OCI-LY1 (cell line): ENCODE measurements at regions not wholly inside any gene's neighbourhood (a gene's known extent, or its start where the extent isn't known, plus 50 kb on each side); places are given as distances from the start of the nearest gene placed in this dataset.

Experiments
- H2AFZ ChIP-seq: fragments of 200-600 bp; sonication (generic), shearing (Covaris generic); 2 replicates; pipeline ENCODE4 v1.6.0; 2014; ENCODE audit warnings: antibody characterized with exemption, mild to moderate bottlenecking, low read length
- H3F3A ChIP-seq: fragments of 200-600 bp; sonication (generic), shearing (Covaris generic); 2 replicates; pipeline ENCODE4 v1.6.0; 2014; ENCODE audit warnings: mild to moderate bottlenecking, antibody characterized with exemption, low read length, moderate library complexity; ENCODE audit not compliant: insufficient read depth
- H3K27ac ChIP-seq: fragments of 200-600 bp; sonication (generic); 2 replicates; pipeline ENCODE4 v1.5.1; 2014; ENCODE audit warnings: low read length, mixed run types, mild to moderate bottlenecking, low read depth; ENCODE audit not compliant: poor library complexity, severe bottlenecking
- H3K27me3 ChIP-seq: fragments of 200-600 bp; sonication (generic); 2 replicates; pipeline ENCODE4 v1.6.0; 2014; ENCODE audit warnings: antibody characterized with exemption, mild to moderate bottlenecking, low read length, moderate library complexity; ENCODE audit not compliant: insufficient read depth
- H3K36me3 ChIP-seq: fragments of 200-600 bp; sonication (generic); 2 replicates; pipeline ENCODE4 v1.6.1; 2014; ENCODE audit warnings: mild to moderate bottlenecking, antibody characterized with exemption, low read length, moderate library complexity, mixed read lengths; ENCODE audit not compliant: insufficient read depth
- H3K4me1 ChIP-seq: fragments of 200-600 bp; sonication (generic); 2 replicates; pipeline ENCODE4 v1.5.1; 2014; ENCODE audit warnings: mild to moderate bottlenecking, low read length, moderate library complexity; ENCODE audit not compliant: insufficient read depth, severe bottlenecking
- H3K4me2 ChIP-seq: fragments of 200-600 bp; sonication (generic), shearing (Covaris generic); 2 replicates; pipeline ENCODE4 v1.6.1; 2014; ENCODE audit warnings: low read length
- H3K4me3 ChIP-seq: fragments of 200-600 bp; sonication (generic); 2 replicates; pipeline ENCODE4 v1.5.1; 2014; ENCODE audit warnings: low read length, low read depth, mild to moderate bottlenecking, mixed read lengths; ENCODE audit not compliant: poor library complexity, severe bottlenecking
- H3K79me2 ChIP-seq: fragments of 200-600 bp; shearing (Covaris generic); 2 replicates; pipeline ENCODE4 v1.6.1; 2016; ENCODE audit warnings: mixed run types, low read length, mixed read lengths; ENCODE audit not compliant: insufficient read depth
- H3K9ac ChIP-seq: fragments of 200-600 bp; sonication (generic), shearing (Covaris generic); 2 replicates; pipeline ENCODE4 v1.6.1; 2014; ENCODE audit warnings: mild to moderate bottlenecking, low read length, mixed read lengths
- H3K9me2 ChIP-seq: fragments of 200-600 bp; sonication (generic), shearing (Covaris generic); 2 replicates; pipeline ENCODE4 v1.6.1; 2014; ENCODE audit warnings: low read depth, mild to moderate bottlenecking, low read length, mixed read lengths
- H3K9me3 ChIP-seq: fragments of 200-600 bp; shearing (Covaris generic); 2 replicates; pipeline ENCODE4 v1.6.1; 2014; ENCODE audit warnings: low read length, mixed read lengths
- H4K20me1 ChIP-seq: fragments of 200-600 bp; sonication (generic), shearing (Covaris generic); 2 replicates; pipeline ENCODE4 v1.6.0; 2016; ENCODE audit warnings: mild to moderate bottlenecking, low read length; ENCODE audit not compliant: insufficient read depth
- CTCF ChIP-seq: fragments of 200-600 bp; sonication (generic), shearing (Covaris generic); IDR thresholded peaks from 2 replicates; pipeline ENCODE4 v1.5.1; 2017; ENCODE audit warnings: mild to moderate bottlenecking, antibody characterized with exemption, low read length, moderate library complexity, mixed read lengths
- EZH2 ChIP-seq: fragments of 200-600 bp; sonication (generic), shearing (Covaris generic); IDR thresholded peaks from 2 replicates; pipeline ENCODE4 v1.8.0; 2017; ENCODE audit warnings: borderline replicate concordance, mixed run types, mild to moderate bottlenecking, antibody characterized with exemption, low read length, moderate library complexity, mixed read lengths

GRCh38 chr7:12921751-12922345 is 234.4 kb downstream of the ARL4A start:
- H3K27ac ChIP-seq: no peak overlapping the region
- H3K79me2 ChIP-seq: no peaks in the 10 kb centered on the region
- H2AFZ ChIP-seq: no peak overlapping the region
- H3K9ac ChIP-seq: no peak overlapping the region
- H3K4me2 ChIP-seq: no peak overlapping the region
- no peaks in the 10 kb centered on the region for H4K20me1 ChIP-seq
- H3K4me3 ChIP-seq: no peak overlapping the region
- no peaks in the 10 kb centered on the region for H3K27me3 ChIP-seq
- H3K9me3 ChIP-seq: no peaks in the 10 kb centered on the region
- no peaks in the 10 kb centered on the region for H3F3A ChIP-seq
- no peaks in the 10 kb centered on the region for H3K36me3 ChIP-seq
- H3K9me2 ChIP-seq: no peaks in the 10 kb centered on the region
- TF ChIP-seq EZH2: no peak
- no peaks in the 10 kb centered on the region for H3K4me1 ChIP-seq

GRCh38 chr7:12923971-12924370 is 236.5 kb downstream of the ARL4A start:
- Histone ChIP-seq H3K27ac (no peak overlapping the region), H3K36me3 (no peaks in the 10 kb centered on the region), H4K20me1 (no peaks in the 10 kb centered on the region), H3K79me2 (no peaks in the 10 kb centered on the region), H2AFZ (no peak overlapping the region), H3K4me3 (no peak overlapping the region), H3K9me3 (no peaks in the 10 kb centered on the region), H3K4me1 (no peaks in the 10 kb centered on the region), H3F3A (no peaks in the 10 kb centered on the region), H3K9ac (no peak overlapping the region), H3K9me2 (no peaks in the 10 kb centered on the region), H3K27me3 (no peaks in the 10 kb centered on the region), H3K4me2 (no peak overlapping the region)
- TF ChIP-seq EZH2: no peak
- TF ChIP-seq CTCF: no peak

GRCh38 chr7:12926206-12926605 is 238.8 kb downstream of the ARL4A start:
- TF ChIP-seq CTCF (no peak), EZH2 (no peak)
- H3K4me1 ChIP-seq: no peaks in the 10 kb centered on the region
- no peaks in the 10 kb centered on the region for H3K79me2 ChIP-seq
- H4K20me1 ChIP-seq: no peaks in the 10 kb centered on the region
- H2AFZ ChIP-seq: no peak overlapping the region
- no peaks in the 10 kb centered on the region for H3F3A ChIP-seq
- H3K27ac ChIP-seq: no peak overlapping the region
- no peaks in the 10 kb centered on the region for H3K9me3 ChIP-seq
- no peaks in the 10 kb centered on the region for H3K27me3 ChIP-seq
- no peak overlapping the region for H3K4me2 ChIP-seq
- H3K36me3 ChIP-seq: no peaks in the 10 kb centered on the region
- no peak overlapping the region for H3K4me3 ChIP-seq
- H3K9me2 ChIP-seq: no peaks in the 10 kb centered on the region
- no peak overlapping the region for H3K9ac ChIP-seq

GRCh38 chr7:12927635-12928434 is 240.4 kb downstream of the ARL4A start:
- H3K4me2 ChIP-seq: no peak overlapping the region
- no peaks in the 10 kb centered on the region for H3K79me2 ChIP-seq
- no peaks in the 10 kb centered on the region for H4K20me1 ChIP-seq
- no peaks in the 10 kb centered on the region for H3F3A ChIP-seq
- TF ChIP-seq EZH2 (no peak), CTCF (no peak)
- no peaks in the 10 kb centered on the region for H3K36me3 ChIP-seq
- H3K9me3 ChIP-seq: no peaks in the 10 kb centered on the region
- H3K9me2 ChIP-seq: no peaks in the 10 kb centered on the region
- H3K4me3 ChIP-seq: no peak overlapping the region
- H3K9ac ChIP-seq: no peak overlapping the region
- H3K27me3 ChIP-seq: no peaks in the 10 kb centered on the region
- no peaks in the 10 kb centered on the region for H3K4me1 ChIP-seq
- H2AFZ ChIP-seq: no peak overlapping the region
- H3K27ac ChIP-seq: no peak overlapping the region
